HG03521 (cell line): ENCODE measurements at regions not wholly inside any gene's neighbourhood (a gene's known extent, or its start where the extent isn't known, plus 50 kb on each side); places are given as distances from the start of the nearest gene placed in this dataset.

Source experiments
- ATAC-seq: cut with Tn5 transposase; IDR thresholded peaks from one replicate; pipeline ENCODE4 v1.9.1; 2021; ENCODE audit warnings: mild to moderate bottlenecking, moderate library complexity; ENCODE audit not compliant: unreplicated experiment

- ATAC-seq: no peak
Observed at GRCh38 chr18:56323673-56324072, 314.7 kb downstream of the TXNL1 start.

- no peak for ATAC-seq
Observed at GRCh38 chr18:56322406-56322805, 316.0 kb downstream of the TXNL1 start.

- no peak for ATAC-seq
Observed at GRCh38 chr18:56321470-56321869, 316.9 kb downstream of the TXNL1 start.

GRCh38 chr18:56319953-56320352 lies 318.4 kb downstream of the TXNL1 start:
- ATAC-seq: no peak

GRCh38 chr18:56316727-56317126 lies 321.7 kb downstream of the TXNL1 start:
- no peak for ATAC-seq

- no peak for ATAC-seq
Observed at GRCh38 chr18:56315363-56315762, 323.0 kb downstream of the TXNL1 start.

- ATAC-seq: no peak
Observed at GRCh38 chr18:56314396-56314795, 324.0 kb downstream of the TXNL1 start.

GRCh38 chr18:56312551-56313335 lies 325.6 kb downstream of the TXNL1 start:
- ATAC-seq: no peak

- no peak for ATAC-seq
Observed at GRCh38 chr18:56309104-56309503, 329.3 kb downstream of the TXNL1 start.

- ATAC-seq: no peak
Observed at GRCh38 chr18:56307354-56308170, 330.8 kb downstream of the TXNL1 start.

- no peak for ATAC-seq
Observed at GRCh38 chr18:56306797-56307196, 331.6 kb downstream of the TXNL1 start.

- no peak for ATAC-seq
Observed at GRCh38 chr18:56305583-56305982, 332.8 kb downstream of the TXNL1 start.

GRCh38 chr18:56302156-56302555 lies 336.2 kb downstream of the TXNL1 start:
- ATAC-seq: no peak

GRCh38 chr18:56299740-56300139 lies 338.7 kb downstream of the TXNL1 start:
- ATAC-seq: no peak

- no peak for ATAC-seq
Observed at GRCh38 chr18:56298935-56299334, 339.5 kb downstream of the TXNL1 start.

- ATAC-seq: no peak
Observed at GRCh38 chr18:56296381-56296780, 342.0 kb downstream of the TXNL1 start.

GRCh38 chr18:56294484-56295183 lies 343.8 kb downstream of the TXNL1 start:
- no peak for ATAC-seq

GRCh38 chr18:56291294-56291693 lies 347.1 kb downstream of the TXNL1 start:
- ATAC-seq: no peak

GRCh38 chr18:56289381-56289780 lies 349.0 kb downstream of the TXNL1 start:
- ATAC-seq: no peak

GRCh38 chr18:56286775-56287325 lies 351.5 kb downstream of the TXNL1 start:
- no peak for ATAC-seq

GRCh38 chr18:56285387-56286065 lies 352.9 kb downstream of the TXNL1 start:
- no peak for ATAC-seq
